GM23248 (cell line): ENCODE measurements at regions not wholly inside any gene's neighbourhood (a gene's known extent, or its start where the extent isn't known, plus 50 kb on each side); places are given as distances from the start of the nearest gene placed in this dataset.

Experiments
- EZH2 ChIP-seq: fragments of 200-600 bp; sonication (generic); IDR thresholded peaks from 2 replicates; pipeline ENCODE4 v1.6.1; 2018; ENCODE audit warnings: antibody characterized with exemption, mild to moderate bottlenecking; ENCODE audit not compliant: insufficient read depth, poor library complexity, severe bottlenecking
- EZH2phosphoT487 ChIP-seq: fragments of 200-600 bp; sonication (generic); IDR thresholded peaks from 2 replicates; pipeline ENCODE4 v1.6.1; 2018; ENCODE audit warnings: antibody characterized with exemption, moderate library complexity, mild to moderate bottlenecking, low read depth; ENCODE audit not compliant: insufficient read depth

- no peak for TF ChIP-seq EZH2
- TF ChIP-seq EZH2phosphoT487: no peak
Observed at GRCh38 chr13:111461445-111462149, 141.2 kb downstream of the TEX29 start.
